PC-9 (cell line): ENCODE measurements at regions not wholly inside any gene's neighbourhood (a gene's known extent, or its start where the extent isn't known, plus 50 kb on each side); places are given as distances from the start of the nearest gene placed in this dataset.

Experiments
- CTCF ChIP-seq: fragments of 200-600 bp; sonication (generic); conservative IDR thresholded peaks from 2 replicates; pipeline ENCODE4 v1.6.1; 2017; ENCODE audit warnings: mixed run types, antibody characterized with exemption, mild to moderate bottlenecking, moderate library complexity
- EZH2 ChIP-seq: fragments of 200-600 bp; sonication (generic); IDR thresholded peaks from 2 replicates; pipeline ENCODE4 v1.8.0; 2017; ENCODE audit warnings: antibody characterized with exemption, low read depth

GRCh38 chr12:88253371-88253978 lies 111.4 kb downstream of the TMTC3 start:
- TF ChIP-seq CTCF (no peak), EZH2 (no peak)
